ENCODE measurements at regions not wholly inside any gene's neighbourhood (a gene's known extent, or its start where the extent isn't known, plus 50 kb on each side); places are given as distances from the start of the nearest gene placed in this dataset.

DNA sequence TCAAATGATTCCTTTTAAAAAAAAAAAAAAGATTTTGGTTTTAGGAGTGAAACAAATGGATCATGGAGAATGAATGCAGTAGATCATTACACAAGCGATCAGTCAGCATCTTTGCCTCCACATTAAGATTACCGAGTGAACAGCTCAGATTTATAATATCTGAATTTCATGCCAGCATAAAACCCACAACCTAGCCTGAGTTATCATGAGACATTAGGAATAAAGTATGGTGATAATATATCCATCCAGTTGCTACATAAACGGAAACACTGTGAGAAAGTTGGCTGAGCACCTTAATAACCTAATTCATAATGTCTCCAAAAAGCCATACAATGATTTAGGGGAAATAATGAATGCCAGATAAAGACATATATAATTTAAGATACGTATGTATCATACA lies 553.1 kb upstream of the TUSC1 start:
- no peak for TF ChIP-seq EZH2 (IDR thresholded peaks at IDR 0.05; ENCODE audit: borderline replicate concordance, low read depth, low read length, poor library complexity, severe bottlenecking)
- TF ChIP-seq, protein P1, sequence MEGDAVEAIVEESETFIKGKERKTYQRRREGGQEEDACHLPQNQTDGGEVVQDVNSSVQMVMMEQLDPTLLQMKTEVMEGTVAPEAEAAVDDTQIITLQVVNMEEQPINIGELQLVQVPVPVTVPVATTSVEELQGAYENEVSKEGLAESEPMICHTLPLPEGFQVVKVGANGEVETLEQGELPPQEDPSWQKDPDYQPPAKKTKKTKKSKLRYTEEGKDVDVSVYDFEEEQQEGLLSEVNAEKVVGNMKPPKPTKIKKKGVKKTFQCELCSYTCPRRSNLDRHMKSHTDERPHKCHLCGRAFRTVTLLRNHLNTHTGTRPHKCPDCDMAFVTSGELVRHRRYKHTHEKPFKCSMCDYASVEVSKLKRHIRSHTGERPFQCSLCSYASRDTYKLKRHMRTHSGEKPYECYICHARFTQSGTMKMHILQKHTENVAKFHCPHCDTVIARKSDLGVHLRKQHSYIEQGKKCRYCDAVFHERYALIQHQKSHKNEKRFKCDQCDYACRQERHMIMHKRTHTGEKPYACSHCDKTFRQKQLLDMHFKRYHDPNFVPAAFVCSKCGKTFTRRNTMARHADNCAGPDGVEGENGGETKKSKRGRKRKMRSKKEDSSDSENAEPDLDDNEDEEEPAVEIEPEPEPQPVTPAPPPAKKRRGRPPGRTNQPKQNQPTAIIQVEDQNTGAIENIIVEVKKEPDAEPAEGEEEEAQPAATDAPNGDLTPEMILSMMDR (conservative IDR thresholded peaks at IDR 0.05; ENCODE audit: low read depth, low read length), result no peak

Measured in A673 (cell line).